ENCODE measurements at regions not wholly inside any gene's neighbourhood (a gene's known extent, or its start where the extent isn't known, plus 50 kb on each side); places are given as distances from the start of the nearest gene placed in this dataset.

GRCh38 chr15:97224191-97224641 is 736.3 kb upstream of the ARRDC4 start:
- DNase-seq (ENCODE audit: low read depth in 1 of 2, low spot score in 1 of 2) = no peak

DNA sequence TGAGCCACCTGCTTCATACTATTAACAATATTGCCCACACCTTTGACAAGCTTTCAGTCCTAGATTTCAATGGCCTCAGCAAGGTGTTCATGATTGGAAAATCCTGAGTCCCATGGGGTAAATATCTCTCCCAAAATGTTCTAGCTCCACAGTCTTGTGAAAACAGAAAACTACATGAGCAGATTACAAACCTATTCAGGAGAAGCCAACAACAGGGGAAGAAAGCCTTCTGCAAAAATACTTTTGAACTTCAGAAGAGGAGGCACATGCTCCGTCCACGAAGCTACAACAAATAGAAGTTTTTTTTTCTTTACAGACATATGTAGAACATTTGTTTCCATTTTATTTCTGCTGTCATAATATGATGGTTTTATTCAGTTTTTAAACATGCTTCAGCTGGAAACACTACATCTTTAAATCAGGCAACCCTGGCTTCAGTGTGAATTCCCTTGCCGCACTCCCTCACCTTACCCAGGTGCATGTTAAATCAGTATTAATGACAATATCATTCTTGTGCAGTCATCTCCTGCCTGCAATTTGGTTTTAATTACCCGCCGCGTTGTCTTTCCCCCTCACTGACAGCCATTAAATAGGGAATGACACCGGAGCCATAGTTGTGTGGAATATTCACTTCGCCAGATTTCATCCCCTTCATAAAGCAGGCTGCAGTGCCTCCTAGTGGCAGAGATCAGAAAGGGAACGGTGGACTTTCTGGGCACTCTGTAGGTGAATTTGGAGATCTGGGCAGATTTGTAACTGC is 725.5 kb upstream of the ARRDC4 start:
- no peak for DNase-seq (ENCODE audit: low read depth in 1 of 2, low spot score in 1 of 2)

DNA sequence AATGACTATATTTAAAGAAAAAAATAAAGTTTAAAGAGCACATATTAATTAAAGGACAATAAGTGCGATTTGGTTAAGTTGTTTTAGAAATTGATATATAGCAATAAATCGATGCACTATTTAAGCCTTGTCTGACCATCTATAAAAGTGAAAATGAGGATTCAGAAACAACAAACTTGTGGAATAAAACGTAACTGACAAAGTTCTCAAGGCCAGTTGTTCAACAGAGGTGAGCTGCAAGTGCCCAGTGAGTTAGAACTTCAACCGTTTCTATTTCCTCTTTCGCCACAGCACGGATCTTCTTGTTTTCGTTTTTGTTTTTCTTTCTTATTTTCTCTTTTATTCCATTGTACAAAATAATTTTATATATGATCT is 724.9 kb upstream of the ARRDC4 start:
- no peak for DNase-seq (ENCODE audit: low read depth in 1 of 2, low spot score in 1 of 2)

DNA sequence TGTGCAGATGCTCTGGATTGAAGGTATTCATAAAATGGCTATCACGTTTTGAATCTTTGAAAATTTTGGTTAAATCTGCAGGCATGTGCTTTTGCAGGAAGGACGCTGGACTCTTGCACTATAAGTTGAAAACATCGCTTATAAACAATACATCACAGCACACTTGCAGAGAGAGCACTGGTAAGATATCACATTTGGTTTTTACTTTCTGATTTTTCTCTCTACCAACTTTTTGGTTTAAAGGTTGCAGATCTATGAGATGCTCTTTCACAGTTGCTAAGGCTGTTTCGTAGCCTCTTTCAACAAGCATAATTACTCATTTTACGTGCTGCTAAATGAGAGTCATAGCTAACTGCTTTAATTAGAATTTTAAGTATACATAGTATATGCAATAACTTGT is 724.4 kb upstream of the ARRDC4 start:
- no peak for DNase-seq (ENCODE audit: low read depth in 1 of 2, low spot score in 1 of 2)

- no peak for DNase-seq (ENCODE audit: low read depth in 1 of 2, low spot score in 1 of 2)
Measured at GRCh38 chr15:97237160-97237559, 723.3 kb upstream of the ARRDC4 start.

GRCh38 chr15:97248376-97248775 is 712.1 kb upstream of the ARRDC4 start:
- no peak for DNase-seq (ENCODE audit: low read depth in 1 of 2, low spot score in 1 of 2)

DNA sequence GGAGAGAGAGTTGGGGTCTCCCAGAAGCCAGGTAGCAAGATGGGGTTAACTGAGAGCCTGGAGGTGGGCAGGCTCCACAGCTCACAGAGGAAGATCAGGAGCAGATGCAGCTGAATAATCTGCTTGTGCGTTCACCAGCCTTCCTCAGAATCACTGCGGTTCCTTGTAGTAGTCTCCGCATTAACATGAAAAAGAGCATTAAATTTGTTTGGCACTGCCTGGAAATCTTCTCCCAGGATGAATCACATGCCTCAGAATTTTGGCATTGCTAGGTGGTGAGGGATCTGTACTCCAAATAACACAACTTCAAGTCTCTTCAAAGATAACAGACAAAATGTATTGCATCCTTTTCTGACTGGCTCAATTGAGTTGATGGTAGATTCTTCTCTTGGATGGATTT is 700.6 kb upstream of the ARRDC4 start:
- DNase-seq (ENCODE audit: low read depth in 1 of 2, low spot score in 1 of 2) = no peak

DNA sequence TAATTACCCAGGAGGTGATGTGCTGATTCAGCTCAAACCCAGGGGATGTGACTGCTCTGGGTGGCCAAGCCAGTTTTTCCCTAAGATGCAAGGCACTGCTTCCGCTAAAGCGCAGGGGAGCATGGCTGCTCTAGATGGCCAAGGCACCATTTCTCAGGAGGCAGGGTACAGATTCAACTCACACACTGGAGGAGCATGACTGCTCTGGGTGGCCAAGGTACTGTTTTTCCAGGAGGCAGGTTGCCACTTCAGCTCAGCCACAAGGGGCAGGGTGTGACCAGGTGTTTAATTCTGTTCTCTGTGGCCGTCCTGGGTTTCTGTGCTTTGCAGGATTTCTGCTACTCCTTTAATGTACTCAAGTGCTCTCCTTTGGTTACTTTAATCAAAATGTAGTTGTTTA is 659.3 kb upstream of the ARRDC4 start:
- DNase-seq (ENCODE audit: low read depth in 1 of 2, low spot score in 1 of 2) = no peak

GRCh38 chr15:97316362-97316761 is 644.1 kb upstream of the ARRDC4 start:
- no peak for DNase-seq (ENCODE audit: low read depth in 1 of 2, low spot score in 1 of 2)

- no peak for DNase-seq (ENCODE audit: low read depth in 1 of 2, low spot score in 1 of 2)
Measured at GRCh38 chr15:97317163-97317562, 643.3 kb upstream of the ARRDC4 start.

- DNase-seq (ENCODE audit: low read depth in 1 of 2, low spot score in 1 of 2) = no peak
Measured at GRCh38 chr15:97319291-97319690, 641.2 kb upstream of the ARRDC4 start.

DNA sequence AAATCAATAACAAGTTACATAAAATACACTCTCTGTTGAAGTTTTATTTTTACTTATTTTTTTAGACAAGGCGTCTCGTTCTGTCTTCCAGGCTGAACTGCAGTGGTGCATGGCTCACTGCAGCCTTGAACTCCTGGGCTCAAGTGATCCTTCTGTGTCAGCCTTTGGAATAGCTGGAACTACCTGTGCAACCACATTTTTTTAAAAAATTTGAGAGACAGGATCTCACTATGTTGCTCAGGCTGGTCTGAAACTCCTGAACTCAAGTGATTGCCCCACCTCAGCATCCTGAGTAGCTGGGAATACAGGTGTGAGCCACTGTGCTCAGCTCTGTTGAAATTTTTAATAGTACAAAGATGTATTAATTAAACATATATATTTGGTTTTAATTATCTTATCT is 614.3 kb upstream of the ARRDC4 start:
- DNase-seq (ENCODE audit: low read depth in 1 of 2, low spot score in 1 of 2) = no peak

DNA sequence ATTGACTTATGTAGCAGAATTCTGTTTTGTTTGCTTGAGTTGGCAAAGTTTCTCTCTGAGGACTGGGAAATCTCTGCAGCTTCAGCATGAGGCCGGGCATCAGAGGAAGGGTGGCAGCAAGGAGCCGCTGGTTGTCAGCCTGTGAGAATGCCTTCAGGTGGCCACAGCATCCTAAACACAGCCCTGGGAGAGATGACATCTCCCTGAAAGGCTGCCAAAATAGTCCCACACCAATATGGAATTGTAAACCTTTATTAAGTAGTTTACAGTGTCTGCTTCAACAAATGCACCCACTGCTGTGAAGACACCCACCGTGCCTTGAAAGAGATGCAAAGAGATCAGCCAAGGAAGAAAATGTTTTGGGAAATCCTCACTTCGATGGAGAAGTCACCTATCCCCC is 609.7 kb upstream of the ARRDC4 start:
- no peak for DNase-seq (ENCODE audit: low read depth in 1 of 2, low spot score in 1 of 2)

DNA sequence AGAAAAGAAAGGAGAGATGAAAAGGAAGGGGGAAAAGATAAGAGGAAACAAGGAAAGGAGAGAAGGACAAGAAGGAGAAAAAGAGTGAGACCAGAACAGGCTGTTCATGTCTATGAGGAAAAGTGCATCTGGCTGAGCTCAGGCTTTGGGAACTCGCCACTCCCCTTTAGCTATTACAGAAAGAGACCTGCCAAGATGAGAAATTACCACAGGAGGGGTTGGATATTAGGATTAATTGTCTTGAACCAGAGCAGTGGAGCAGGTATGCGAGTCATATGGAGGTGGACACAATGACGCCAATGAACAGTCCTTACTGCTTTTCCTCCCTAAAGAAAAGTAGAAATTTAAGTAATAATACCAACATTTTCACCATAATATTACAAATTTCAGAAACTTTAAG is 577.0 kb upstream of the ARRDC4 start:
- DNase-seq (ENCODE audit: low read depth in 1 of 2, low spot score in 1 of 2) = no peak

- DNase-seq (ENCODE audit: low read depth in 1 of 2, low spot score in 1 of 2) = no peak
Measured at GRCh38 chr15:97386940-97387339, 573.6 kb upstream of the ARRDC4 start.

GRCh38 chr15:97401195-97401594 is 559.3 kb upstream of the ARRDC4 start:
- no peak for DNase-seq (ENCODE audit: low read depth in 1 of 2, low spot score in 1 of 2)

- no peak for DNase-seq (ENCODE audit: low read depth in 1 of 2, low spot score in 1 of 2)
Measured at GRCh38 chr15:97401970-97402369, 558.5 kb upstream of the ARRDC4 start.

GRCh38 chr15:97406841-97407240 is 553.7 kb upstream of the ARRDC4 start:
- no peak for DNase-seq (ENCODE audit: low read depth in 1 of 2, low spot score in 1 of 2)

DNA sequence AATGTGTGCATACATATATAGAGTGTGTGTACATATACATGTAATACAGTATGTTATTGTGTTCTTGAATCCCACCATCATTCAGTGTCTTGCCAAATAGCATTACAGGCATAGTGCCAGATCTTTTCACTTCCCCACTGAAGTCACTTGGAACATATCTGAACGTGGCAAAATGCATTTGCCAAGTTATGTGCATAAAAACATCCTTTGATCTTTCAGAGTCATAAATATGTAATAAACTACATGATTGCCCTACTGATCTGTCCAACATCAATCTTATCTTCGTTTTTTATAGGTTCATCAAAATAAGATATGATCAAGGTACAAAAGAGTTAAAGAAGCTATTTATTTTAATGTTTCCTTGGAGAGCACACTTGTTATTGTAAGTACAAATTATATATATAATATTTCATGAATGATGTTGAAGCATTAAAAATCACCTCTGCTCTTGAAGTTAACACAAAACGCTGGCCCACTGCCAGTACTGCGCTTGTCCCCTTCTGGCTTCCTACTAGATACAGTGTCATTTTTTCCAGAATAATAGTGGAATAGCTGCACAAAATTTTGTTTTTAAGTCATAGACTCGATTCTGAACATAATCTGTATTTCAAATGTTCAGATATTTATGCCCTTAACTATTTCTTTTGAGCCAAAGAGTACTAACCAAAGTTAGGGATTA is 549.5 kb upstream of the ARRDC4 start:
- DNase-seq (ENCODE audit: low read depth in 1 of 2, low spot score in 1 of 2) = no peak

- no peak for DNase-seq (ENCODE audit: low read depth in 1 of 2, low spot score in 1 of 2)
Measured at GRCh38 chr15:97420130-97420529, 540.4 kb upstream of the ARRDC4 start.

GRCh38 chr15:97425596-97425995 is 534.9 kb upstream of the ARRDC4 start:
- DNase-seq (ENCODE audit: low read depth in 1 of 2, low spot score in 1 of 2) = no peak

DNA sequence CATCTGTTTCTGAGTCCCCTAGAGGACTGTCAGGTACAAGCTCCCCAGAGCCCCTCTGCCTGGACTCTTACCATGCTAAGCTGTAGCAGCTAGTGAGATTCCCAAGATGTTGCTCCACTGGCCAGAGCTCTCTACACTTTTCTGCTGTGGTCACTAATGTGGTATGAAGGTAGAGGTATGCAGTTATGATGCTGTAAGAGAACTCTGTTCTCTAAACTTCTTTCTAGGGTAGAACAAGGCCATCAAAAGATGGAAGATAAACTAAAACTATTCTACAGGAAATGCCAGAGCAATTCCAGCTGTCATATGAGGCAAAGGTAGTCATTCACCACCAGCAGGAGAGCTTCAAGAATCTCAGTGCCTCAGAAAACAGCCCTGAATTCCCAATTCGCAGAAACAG is 517.4 kb upstream of the ARRDC4 start:
- DNase-seq (ENCODE audit: low read depth in 1 of 2, low spot score in 1 of 2) = no peak

- no peak for DNase-seq (ENCODE audit: low read depth in 1 of 2, low spot score in 1 of 2)
Measured at GRCh38 chr15:97446138-97446537, 514.4 kb upstream of the ARRDC4 start.

Measured in activated CD4-positive, alpha-beta T cell treated with anti-CD3 and anti-CD28 coated beads, Interleukin-2, amount 50 U/mL, for 24 hours (primary cell).